K562 (cell line): ENCODE measurements at regions not wholly inside any gene's neighbourhood (a gene's known extent, or its start where the extent isn't known, plus 50 kb on each side); places are given as distances from the start of the nearest gene placed in this dataset.

Experiments
- ATAC-seq: fragments of 200-7000 bp; cut with Tn5 transposase; 3 replicates; pipeline ENCODE4 v1.9.1; 2020; ENCODE audit warnings: moderate library complexity
- BruUV-seq: library from RNA; stranded (reverse); fragments of 400-500 nt; replicated peaks from 2 replicates; lab custom pipeline; 2021; lab: Mats Ljungman, UMichigan
- CTCF ChIA-PET: fragments of 300-600 bp; formaldehyde crosslinking; extraction: SDS; loops from one replicate; lab custom pipeline; 2021; ENCODE audit warnings: low intra/inter-chr PET ratio; lab: Yijun Ruan, JAX
- POLR2A ChIA-PET: fragments of 300-600, 350-650 bp; sonication (Branson Sonifier 250); formaldehyde crosslinking; extraction: SDS; loops from one replicate; lab custom pipeline; 2021; ENCODE audit warnings: antibody characterized with exemption, inconsistent platforms; lab: Yijun Ruan, JAX
- DNase-seq, 4 experiments: peaks; one replicate each; pipeline versions ENCODE4 v3.0.0 to v3.0.0-alpha.2; 2011 to 2018; ENCODE audit warnings: low spot score in 3 of 4, mixed read lengths in 3 of 4; ENCODE audit errors: extremely low read depth in 1 of 4
- FAIRE-seq: peaks from 2 replicates; lab custom pipeline; 2011; peaks lifted over from hg19 to GRCh38; lab: Jason Lieb, UNC
- H2AFZ ChIP-seq: 2 replicates; pipeline ENCODE4 v1.6.0; 2011; ENCODE audit warnings: low read depth, low read length, control low read depth, inconsistent platforms
- H3K27ac ChIP-seq: fragments of 200-600 bp; 3 replicates; pipeline ENCODE4 v1.8.0; 2011; ENCODE audit warnings: low read depth, mild to moderate bottlenecking, control low read depth, inconsistent platforms, low read length, moderate library complexity, mixed read lengths; ENCODE audit errors: extremely low read depth
- H3K27me3 ChIP-seq, 2 experiments: fragments of 300-600 bp in 1 of 2; 2 replicates in 1 of 2; 3 replicates in 1 of 2; pipeline versions ENCODE4 v1.6.0 to v1.8.0; 2011; ENCODE audit warnings: inconsistent platforms in 2 of 2, low read length in 2 of 2, mild to moderate bottlenecking in 1 of 2, mixed read lengths in 1 of 2, moderate library complexity in 1 of 2; ENCODE audit not compliant: control insufficient read depth in 2 of 2, insufficient read depth in 2 of 2
- H3K36me3 ChIP-seq: fragments of 300-600 bp; 3 replicates; pipeline ENCODE4 v1.8.0; 2011; ENCODE audit warnings: mild to moderate bottlenecking, low read length, inconsistent platforms; ENCODE audit not compliant: control insufficient read depth, insufficient read depth
- H3K4me1 ChIP-seq, 2 experiments: fragments of 200-600 bp in 1 of 2; replicated peaks in 1 of 2; 2 replicates in 1 of 2; 3 replicates in 1 of 2; pipeline versions ENCODE4 v1.5.1 to v1.8.0; 2011; ENCODE audit warnings: inconsistent platforms in 2 of 2, low read length in 2 of 2, mild to moderate bottlenecking in 1 of 2, mixed read lengths in 1 of 2, moderate library complexity in 1 of 2; ENCODE audit not compliant: control insufficient read depth in 2 of 2, insufficient read depth in 2 of 2
- H3K4me2 ChIP-seq: 2 replicates; pipeline ENCODE4 v1.6.1; 2011; ENCODE audit warnings: low read length, control low read depth, inconsistent platforms, mixed read lengths; ENCODE audit not compliant: insufficient read depth
- H3K4me3 ChIP-seq: fragments of 200-600 bp; sonication (generic), shearing (Covaris generic); 2 replicates; pipeline ENCODE4 v1.5.1; 2016; ENCODE audit warnings: control low read depth, inconsistent platforms
- H3K79me2 ChIP-seq: fragments of 200-600 bp; 3 replicates; pipeline ENCODE4 v1.8.0; 2011; ENCODE audit warnings: low read length, inconsistent platforms; ENCODE audit not compliant: control insufficient read depth, insufficient read depth
- H3K9ac ChIP-seq, 2 experiments: 2 replicates each; pipeline versions ENCODE4 v1.6.0 to v1.6.1; 2011; ENCODE audit warnings: low read depth in 2 of 2, low read length in 2 of 2, control low read depth in 1 of 2, inconsistent platforms in 1 of 2, mild to moderate bottlenecking in 1 of 2, mixed read lengths in 1 of 2; ENCODE audit not compliant: insufficient read depth in 1 of 2
- H3K9me1 ChIP-seq: one replicate; pipeline ENCODE4 v1.6.0; 2011; ENCODE audit warnings: inconsistent platforms, mild to moderate bottlenecking, low read length, moderate library complexity; ENCODE audit not compliant: control insufficient read depth, insufficient read depth
- H3K9me3 ChIP-seq: replicated peaks from 2 replicates; pipeline ENCODE4 v1.5.1; 2011; ENCODE audit warnings: low read depth, low read length, inconsistent platforms; ENCODE audit not compliant: control insufficient read depth, insufficient read depth
- H4K20me1 ChIP-seq: replicated peaks from 2 replicates; pipeline ENCODE4 v1.6.1; 2011; ENCODE audit warnings: low read length, inconsistent platforms, mixed read lengths; ENCODE audit not compliant: control insufficient read depth, insufficient read depth
- ETV1 ChIP-seq: fragments of 450-650 bp; conservative IDR thresholded peaks from 2 replicates; pipeline ENCODE4 v1.6.1; 2016; ENCODE audit warnings: missing genetic modification characterization, control low read depth, low read depth, missing compliant biosample characterization
- JUND ChIP-seq, 2 experiments: IDR thresholded peaks; 2 replicates in 1 of 2; 3 replicates in 1 of 2; pipeline ENCODE4 v1.6.1; 2011; ENCODE audit warnings: borderline replicate concordance in 2 of 2, low read depth in 2 of 2, low read length in 2 of 2, improper control_type of control experiment in 1 of 2, missing biosample characterization in 1 of 2, missing genetic modification characterization in 1 of 2, missing genetic modification reagents in 1 of 2
- MEF2D ChIP-seq: conservative IDR thresholded peaks from 2 replicates; pipeline ENCODE4 v1.6.1; 2016; ENCODE audit warnings: low read depth, missing genetic modification characterization, missing compliant biosample characterization
- SFPQ ChIP-seq: fragments of 200-400 bp; formaldehyde crosslinking; IDR thresholded peaks from 2 replicates; pipeline ENCODE4 v1.6.1; 2017; ENCODE audit warnings: mild to moderate bottlenecking, low read depth, low read length, moderate library complexity
- SNRNP70 ChIP-seq: fragments of 200-400 bp; formaldehyde crosslinking; optimal IDR thresholded peaks from 2 replicates; pipeline ENCODE3; 2017; ENCODE audit warnings: low read depth, low read length
- ZNF277 ChIP-seq: fragments of 250-450 bp; sonication (Bioruptor Pico); IDR thresholded peaks from 2 replicates; pipeline ENCODE4 v1.8.0; 2022; ENCODE audit warnings: inconsistent platforms, mild to moderate bottlenecking, moderate library complexity, borderline replicate concordance
- WGBS: fragments of 100-300 bp; shearing (Covaris generic); methylation state at CpG from one replicate; pipeline ENCODE4 v1.1.6; 2016; ENCODE audit warnings: low coverage, mixed read lengths; ENCODE audit not compliant: insufficient coverage; ENCODE audit errors: missing lambda C conversion rate; 5-methylcytosine and 5-hydroxymethylcytosine counted together
- in situ Hi-C: fragments of 300-500 bp; cut with MboI; formaldehyde crosslinking; loops from 4 replicates; pipeline ENCODE4 v1.15.0; 2018; ENCODE audit warnings: inconsistent platforms, mixed read lengths
- intact Hi-C: fragments of 100-400 bp; cut with micrococcal nuclease; formaldehyde crosslinking; loops from 2 replicates; pipeline ENCODE4 v1.14.2; 2022

GRCh38 chr2:217643789-217644301 lies 358.9 kb downstream of the TNS1 start:
- no peaks in the 10 kb centered on the region for H4K20me1 ChIP-seq
- ATAC-seq (no peak), FAIRE-seq (no peak), DNase-seq (no peak)
- 0% methylated on average over 5 of the region's 6 CpGs for WGBS
- H3K9ac ChIP-seq, result no peak overlapping the region
- no peak for TF ChIP-seq SNRNP70
- TF ChIP-seq ETV1 (tag), result no peak
- TF ChIP-seq ZNF277 (CRISPR knock-in tag), result no peak
- TF ChIP-seq SFPQ, result no peak
- no peak for TF ChIP-seq JUND (IDR thresholded peaks at IDR 0.05; ENCODE audit: borderline replicate concordance, low read depth, low read length)
- TF ChIP-seq JUND (tag; IDR thresholded peaks at IDR 0.05; ENCODE audit: borderline replicate concordance, low read depth, low read length), result no peak
- TF ChIP-seq MEF2D (tag), result no peak
- no peak overlapping the region for H2AFZ ChIP-seq
- no peak overlapping the region for H3K4me2 ChIP-seq
- CTCF ChIA-PET, result no interaction called here
- POLR2A ChIA-PET, result no interaction called here
- H3K27ac ChIP-seq, result no peak overlapping the region
- in situ Hi-C loops (no loop called here), intact Hi-C loops (no loop called here)
- no TSS peak for BruUV-seq
- H3K4me3 ChIP-seq, result no peak overlapping the region
- H3K4me1 ChIP-seq, result no peaks in the 10 kb centered on the region
- no peaks in the 10 kb centered on the region for H3K27me3 ChIP-seq
- no peaks in the 10 kb centered on the region for H3K9me3 ChIP-seq
- H3K36me3 ChIP-seq, result no peaks in the 10 kb centered on the region
- no peaks in the 10 kb centered on the region for H3K79me2 ChIP-seq
- no peaks in the 10 kb centered on the region for H3K9me1 ChIP-seq
